Bronchial epithelial cell (primary cell): ENCODE measurements at regions not wholly inside any gene's neighbourhood (a gene's known extent, or its start where the extent isn't known, plus 50 kb on each side); places are given as distances from the start of the nearest gene placed in this dataset.
"Not testable (repeated sequence)": the region's sequence is repeated elsewhere in the genome, so short reads cannot be mapped to it uniquely, and the experiment has no call there.

Experiments used
- DNase-seq: peaks from one replicate; pipeline ENCODE4 v3.0.0-alpha.2; 2010; ENCODE audit warnings: low read depth
- FAIRE-seq: peaks from 2 replicates; lab custom pipeline; 2011; peaks lifted over from hg19 to GRCh38; lab: Jason Lieb, UNC
- H3K27me3 ChIP-seq: 2 replicates; pipeline ENCODE4 v1.5.1; 2011; ENCODE audit warnings: low read length; ENCODE audit not compliant: control insufficient read depth, insufficient read depth
- H3K36me3 ChIP-seq: 2 replicates; pipeline ENCODE4 v1.5.1; 2011; ENCODE audit warnings: low read length; ENCODE audit not compliant: control insufficient read depth, insufficient read depth
- H3K4me3 ChIP-seq: 2 replicates; pipeline ENCODE4 v1.5.1; 2011; ENCODE audit warnings: mild to moderate bottlenecking, low read depth, low read length, control low read depth

GRCh38 chr6:60439709-60440108, 1846.3 kb downstream of the KHDRBS2 start:
- H3K27me3 ChIP-seq, DNase-seq, H3K36me3 ChIP-seq, H3K4me3 ChIP-seq, FAIRE-seq: not testable (repeated sequence)

GRCh38 chr6:60422691-60423090, 1863.3 kb downstream of the KHDRBS2 start:
- DNase-seq, FAIRE-seq, H3K36me3 ChIP-seq, H3K27me3 ChIP-seq, H3K4me3 ChIP-seq: not testable (repeated sequence)

GRCh38 chr6:60416118-60416517, 1869.9 kb downstream of the KHDRBS2 start:
- DNase-seq, H3K4me3 ChIP-seq, FAIRE-seq, H3K36me3 ChIP-seq, H3K27me3 ChIP-seq: not testable (repeated sequence)

GRCh38 chr6:60408747-60409146, 1877.3 kb downstream of the KHDRBS2 start:
- H3K4me3 ChIP-seq, FAIRE-seq, H3K27me3 ChIP-seq, DNase-seq, H3K36me3 ChIP-seq: not testable (repeated sequence)

- not testable (repeated sequence) for H3K36me3 ChIP-seq, H3K4me3 ChIP-seq, H3K27me3 ChIP-seq, FAIRE-seq, DNase-seq
Measured at GRCh38 chr6:60403268-60403667, 1882.8 kb downstream of the KHDRBS2 start.

- not testable (repeated sequence) for H3K4me3 ChIP-seq, H3K36me3 ChIP-seq, DNase-seq, H3K27me3 ChIP-seq, FAIRE-seq
Measured at GRCh38 chr6:60402490-60402889, 1883.5 kb downstream of the KHDRBS2 start.

GRCh38 chr6:60395261-60395660, 1890.8 kb downstream of the KHDRBS2 start:
- FAIRE-seq, H3K36me3 ChIP-seq, H3K27me3 ChIP-seq, DNase-seq, H3K4me3 ChIP-seq: not testable (repeated sequence)

GRCh38 chr6:60392969-60393368, 1893.1 kb downstream of the KHDRBS2 start:
- DNase-seq, H3K4me3 ChIP-seq, H3K27me3 ChIP-seq, FAIRE-seq, H3K36me3 ChIP-seq: not testable (repeated sequence)

- not testable (repeated sequence) for FAIRE-seq, H3K4me3 ChIP-seq, DNase-seq, H3K36me3 ChIP-seq, H3K27me3 ChIP-seq
Measured at GRCh38 chr6:60389094-60389493, 1896.9 kb downstream of the KHDRBS2 start.

- not testable (repeated sequence) for H3K4me3 ChIP-seq, FAIRE-seq, H3K27me3 ChIP-seq, H3K36me3 ChIP-seq
- DNase-seq, result peak; percentile 51
Measured at GRCh38 chr6:60384614-60385013, 1901.4 kb downstream of the KHDRBS2 start.

GRCh38 chr6:60382771-60383170, 1903.3 kb downstream of the KHDRBS2 start:
- DNase-seq, H3K27me3 ChIP-seq, FAIRE-seq, H3K4me3 ChIP-seq, H3K36me3 ChIP-seq: not testable (repeated sequence)

GRCh38 chr6:60374078-60374477, 1911.9 kb downstream of the KHDRBS2 start:
- DNase-seq, H3K36me3 ChIP-seq, H3K27me3 ChIP-seq, H3K4me3 ChIP-seq, FAIRE-seq: not testable (repeated sequence)

GRCh38 chr6:60367800-60368199, 1918.2 kb downstream of the KHDRBS2 start:
- not testable (repeated sequence) for DNase-seq, FAIRE-seq, H3K36me3 ChIP-seq, H3K4me3 ChIP-seq, H3K27me3 ChIP-seq

- not testable (repeated sequence) for FAIRE-seq, DNase-seq, H3K36me3 ChIP-seq, H3K4me3 ChIP-seq, H3K27me3 ChIP-seq
Measured at GRCh38 chr6:60365901-60366300, 1920.1 kb downstream of the KHDRBS2 start.

GRCh38 chr6:60342411-60343008, 1943.5 kb downstream of the KHDRBS2 start:
- not testable (repeated sequence) for DNase-seq

More at GRCh38 chr6:60342411-60343008, 1943.5 kb downstream of the KHDRBS2 start:
- FAIRE-seq, H3K4me3 ChIP-seq, H3K36me3 ChIP-seq, H3K27me3 ChIP-seq: not testable (repeated sequence)
